Kidney (tissue), 13 donors: ENCODE measurements at regions not wholly inside any gene's neighbourhood (a gene's known extent, or its start where the extent isn't known, plus 50 kb on each side); places are given as distances from the start of the nearest gene placed in this dataset.

Experiments used
- DNase-seq, 5 donors: peaks; one replicate each; pipeline ENCODE4 v3.0.0-alpha.2; 2013 to 2020
- FAIRE-seq: peaks from 2 replicates; lab custom pipeline; 2012; peaks lifted over from hg19 to GRCh38; lab: Jason Lieb, UNC
- H3K27ac ChIP-seq, 2 donors: one replicate each; pipeline ENCODE4 v1.7.0; 2013; ENCODE audit warnings: low read depth in 2 of 2, low read length in 2 of 2, inconsistent platforms in 1 of 2
- H3K27me3 ChIP-seq: one replicate; pipeline ENCODE4 v1.7.1; 2013; ENCODE audit warnings: low read length, inconsistent platforms; ENCODE audit not compliant: control insufficient read depth, insufficient read depth
- H3K36me3 ChIP-seq, 3 donors: one replicate each; pipeline versions ENCODE4 v1.7.0 to v1.7.1; 2013; ENCODE audit warnings: low read length in 3 of 3, control low read depth in 1 of 3, inconsistent platforms in 1 of 3; ENCODE audit not compliant: insufficient read depth in 3 of 3, control insufficient read depth in 2 of 3
- H3K4me1 ChIP-seq, 3 donors: one replicate each; pipeline versions ENCODE4 v1.7.0 to v1.7.1; 2013; ENCODE audit warnings: low read length in 3 of 3, inconsistent platforms in 1 of 3, low read depth in 1 of 3; ENCODE audit not compliant: control insufficient read depth in 2 of 3, insufficient read depth in 2 of 3
- H3K4me3 ChIP-seq, 3 donors: one replicate each; pipeline versions ENCODE4 v1.7.0 to v1.8.1; 2013; ENCODE audit warnings: low read length in 3 of 3, control low read depth in 1 of 3, inconsistent platforms in 1 of 3
- H3K9ac ChIP-seq, 3 donors: one replicate each; pipeline versions ENCODE4 v1.7.0 to v1.7.1; 2013; ENCODE audit warnings: low read length in 3 of 3, control low read depth in 1 of 3, inconsistent platforms in 1 of 3
- H3K9me3 ChIP-seq, 3 donors: one replicate each; pipeline versions ENCODE4 v1.7.0 to v1.7.1; 2013; ENCODE audit warnings: low read length in 3 of 3, control low read depth in 1 of 3, inconsistent platforms in 1 of 3; ENCODE audit not compliant: control insufficient read depth in 2 of 3, insufficient read depth in 1 of 3
- intact Hi-C: fragments of 100-400 bp; cut with DNase I; formaldehyde crosslinking; loops from one replicate; pipeline ENCODE4 v1.11.1; 2022
- TF ChIP-seq, protein P1 (sequence below): IDR thresholded peaks from 3 replicates; pipeline ENCODE4 v1.5.1; 2012; ENCODE audit warnings: mild to moderate bottlenecking, moderate library complexity, borderline replicate concordance; ENCODE audit not compliant: insufficient read depth; ENCODE audit errors: extremely low read depth
- donor health status: control.
- donor health status: control.
- donor health status: control.
- donor health status: control.
- donor health status: control.
- donor health status: DM: yes; HTN: yes; CAD: no.
- donor health status: Normal renal cell carcinoma (clear cell type).

DNA sequence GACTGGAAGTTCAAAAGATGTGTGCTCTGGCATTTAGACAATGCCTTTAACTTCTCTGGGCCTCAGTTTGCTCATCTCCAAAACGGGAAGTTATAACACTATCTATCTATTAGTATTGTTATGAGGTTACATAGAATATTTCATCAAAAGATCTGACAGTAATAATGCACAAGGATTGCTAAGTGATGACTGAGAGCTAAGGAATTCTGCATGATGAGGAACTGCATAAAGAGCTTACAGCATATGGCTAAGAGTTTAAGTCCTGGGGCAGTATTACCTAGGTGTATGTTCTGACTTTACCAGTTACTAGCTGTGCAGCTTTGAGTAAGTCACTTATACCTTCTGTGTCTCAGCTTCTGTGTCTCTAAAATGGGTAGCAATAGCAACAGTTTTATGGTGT is 160.1 kb upstream of the TMPO start:
- Histone ChIP-seq H3K9ac (no peak overlapping the region), H3K4me1 (no peaks in the 10 kb centered on the region), H3K9me3 (no peaks in the 10 kb centered on the region), H3K27ac (no peak overlapping the region), H3K27me3 (no peaks in the 10 kb centered on the region), H3K4me3 (no peak overlapping the region), H3K36me3 (no peaks in the 10 kb centered on the region)
- FAIRE-seq (no peak), DNase-seq (no peak)
- intact Hi-C loops = no loop called here
- TF ChIP-seq, protein P1, sequence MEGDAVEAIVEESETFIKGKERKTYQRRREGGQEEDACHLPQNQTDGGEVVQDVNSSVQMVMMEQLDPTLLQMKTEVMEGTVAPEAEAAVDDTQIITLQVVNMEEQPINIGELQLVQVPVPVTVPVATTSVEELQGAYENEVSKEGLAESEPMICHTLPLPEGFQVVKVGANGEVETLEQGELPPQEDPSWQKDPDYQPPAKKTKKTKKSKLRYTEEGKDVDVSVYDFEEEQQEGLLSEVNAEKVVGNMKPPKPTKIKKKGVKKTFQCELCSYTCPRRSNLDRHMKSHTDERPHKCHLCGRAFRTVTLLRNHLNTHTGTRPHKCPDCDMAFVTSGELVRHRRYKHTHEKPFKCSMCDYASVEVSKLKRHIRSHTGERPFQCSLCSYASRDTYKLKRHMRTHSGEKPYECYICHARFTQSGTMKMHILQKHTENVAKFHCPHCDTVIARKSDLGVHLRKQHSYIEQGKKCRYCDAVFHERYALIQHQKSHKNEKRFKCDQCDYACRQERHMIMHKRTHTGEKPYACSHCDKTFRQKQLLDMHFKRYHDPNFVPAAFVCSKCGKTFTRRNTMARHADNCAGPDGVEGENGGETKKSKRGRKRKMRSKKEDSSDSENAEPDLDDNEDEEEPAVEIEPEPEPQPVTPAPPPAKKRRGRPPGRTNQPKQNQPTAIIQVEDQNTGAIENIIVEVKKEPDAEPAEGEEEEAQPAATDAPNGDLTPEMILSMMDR = no peak

DNA sequence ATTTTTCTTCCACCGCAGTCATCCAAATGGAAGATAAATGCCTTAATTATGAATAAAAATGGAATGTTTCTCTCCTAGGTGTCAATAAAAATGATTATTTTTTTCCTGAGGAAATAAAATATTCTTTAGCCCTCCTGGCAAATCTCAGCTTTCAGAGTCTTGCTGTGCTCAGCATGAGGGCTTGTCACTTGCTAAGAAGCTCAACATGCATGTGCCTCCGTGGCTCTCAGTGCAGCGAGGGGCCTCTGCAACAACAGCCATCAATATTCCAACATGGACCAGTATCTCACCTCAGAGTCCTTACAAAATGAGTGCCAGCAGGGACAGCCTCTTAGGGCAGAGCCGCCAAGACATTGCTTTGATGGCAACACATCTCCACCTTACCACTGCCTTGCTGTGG is 159.5 kb upstream of the TMPO start:
- intact Hi-C loops = no loop called here
- H3K9me3 ChIP-seq = no peaks in the 10 kb centered on the region
- DNase-seq (no peak), FAIRE-seq (no peak)
- no peak overlapping the region for H3K9ac ChIP-seq
- H3K27ac ChIP-seq = no peak overlapping the region
- no peaks in the 10 kb centered on the region for H3K27me3 ChIP-seq
- H3K4me3 ChIP-seq = no peak overlapping the region
- H3K36me3 ChIP-seq = no peaks in the 10 kb centered on the region
- H3K4me1 ChIP-seq = no peaks in the 10 kb centered on the region
- TF ChIP-seq, protein P1 = no peak

DNA sequence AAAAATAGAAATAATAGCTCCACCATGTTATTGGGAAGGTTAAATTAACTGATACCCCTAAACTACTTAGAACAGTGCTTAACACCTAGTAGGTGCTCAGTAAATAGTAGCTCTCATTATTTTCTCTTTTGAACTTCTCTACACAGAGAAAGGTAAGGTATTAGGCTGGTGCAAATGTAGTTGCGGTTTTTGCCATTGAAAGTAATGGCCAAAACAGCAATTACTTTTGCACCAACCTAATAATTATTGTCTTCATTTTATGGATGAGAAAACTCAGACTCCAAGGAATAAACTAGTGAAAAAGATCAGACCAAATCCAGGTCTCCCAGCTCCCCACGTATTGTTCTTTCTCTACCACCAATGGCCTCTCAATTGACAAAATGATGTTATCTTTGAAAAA is 157.2 kb upstream of the TMPO start:
- Histone ChIP-seq H3K4me1 (no peaks in the 10 kb centered on the region), H3K4me3 (no peak overlapping the region), H3K36me3 (no peaks in the 10 kb centered on the region), H3K27me3 (no peaks in the 10 kb centered on the region), H3K27ac (no peak overlapping the region), H3K9me3 (no peaks in the 10 kb centered on the region), H3K9ac (no peak overlapping the region)
- no peak for DNase-seq
- TF ChIP-seq, protein P1 = no peak
- no peak for FAIRE-seq
- intact Hi-C loops = no loop called here

DNA sequence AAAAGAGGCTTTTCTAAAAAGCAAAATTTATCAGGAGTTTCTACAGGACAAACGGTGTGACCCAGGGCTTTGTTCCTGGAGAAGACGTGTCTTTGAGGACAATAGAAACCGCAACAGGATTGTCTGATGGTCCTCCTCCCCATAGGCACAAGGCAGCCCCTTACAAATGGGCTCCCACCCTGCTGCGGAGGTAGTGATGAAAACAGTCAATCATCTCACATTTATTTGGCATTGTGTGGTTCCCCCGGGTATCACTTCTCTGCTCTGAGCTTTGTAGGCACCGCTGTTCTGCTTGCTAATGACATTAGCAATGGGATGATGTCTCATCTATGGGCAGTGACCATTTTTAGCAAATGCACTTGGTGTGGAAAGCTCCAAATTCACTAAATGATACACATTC is 155.5 kb upstream of the TMPO start:
- no peak for FAIRE-seq
- Histone ChIP-seq H3K4me3 (no peak overlapping the region), H3K9me3 (no peaks in the 10 kb centered on the region), H3K36me3 (no peaks in the 10 kb centered on the region), H3K9ac (no peak overlapping the region), H3K27ac (no peak overlapping the region), H3K4me1 (no peaks in the 10 kb centered on the region), H3K27me3 (no peaks in the 10 kb centered on the region)
- DNase-seq = no peak
- TF ChIP-seq, protein P1 = no peak
- intact Hi-C loops = no loop called here
